ENCODE measurements at regions not wholly inside any gene's neighbourhood (a gene's known extent, or its start where the extent isn't known, plus 50 kb on each side); places are given as distances from the start of the nearest gene placed in this dataset.

GRCh38 chr6:12522347-12522746 lies 194.2 kb upstream of the PHACTR1 start:
- TF ChIP-seq CTCF (conservative IDR thresholded peaks at IDR 0.05) (no peak), ZFX (IDR thresholded peaks at IDR 0.05) (no peak)

All from C4-2B (cell line).